ENCODE measurements at regions not wholly inside any gene's neighbourhood (a gene's known extent, or its start where the extent isn't known, plus 50 kb on each side); places are given as distances from the start of the nearest gene placed in this dataset.
"Not testable (repeated sequence)": the region's sequence is repeated elsewhere in the genome, so short reads cannot be mapped to it uniquely, and the experiment has no call there.

DNA sequence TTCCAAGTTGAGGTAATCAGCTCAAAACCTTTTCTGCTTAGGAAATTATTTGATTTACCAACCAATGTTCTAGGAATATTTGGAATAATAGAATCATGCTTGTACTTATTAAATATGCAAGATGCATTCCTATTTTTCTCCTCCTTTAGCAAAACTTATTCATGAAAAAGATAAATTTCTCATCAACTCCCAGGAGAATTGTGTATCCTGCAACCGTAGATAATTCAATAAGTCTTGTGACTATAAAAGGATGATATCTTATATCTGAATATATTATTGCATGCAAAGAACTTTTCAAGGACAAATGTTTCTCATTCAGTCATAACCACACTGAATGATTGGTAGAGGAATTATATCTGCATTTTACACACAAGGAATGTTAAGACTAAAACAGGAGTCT is 84.9 kb upstream of the CCNG1 start (continued):
- TF ChIP-seq, protein P1, sequence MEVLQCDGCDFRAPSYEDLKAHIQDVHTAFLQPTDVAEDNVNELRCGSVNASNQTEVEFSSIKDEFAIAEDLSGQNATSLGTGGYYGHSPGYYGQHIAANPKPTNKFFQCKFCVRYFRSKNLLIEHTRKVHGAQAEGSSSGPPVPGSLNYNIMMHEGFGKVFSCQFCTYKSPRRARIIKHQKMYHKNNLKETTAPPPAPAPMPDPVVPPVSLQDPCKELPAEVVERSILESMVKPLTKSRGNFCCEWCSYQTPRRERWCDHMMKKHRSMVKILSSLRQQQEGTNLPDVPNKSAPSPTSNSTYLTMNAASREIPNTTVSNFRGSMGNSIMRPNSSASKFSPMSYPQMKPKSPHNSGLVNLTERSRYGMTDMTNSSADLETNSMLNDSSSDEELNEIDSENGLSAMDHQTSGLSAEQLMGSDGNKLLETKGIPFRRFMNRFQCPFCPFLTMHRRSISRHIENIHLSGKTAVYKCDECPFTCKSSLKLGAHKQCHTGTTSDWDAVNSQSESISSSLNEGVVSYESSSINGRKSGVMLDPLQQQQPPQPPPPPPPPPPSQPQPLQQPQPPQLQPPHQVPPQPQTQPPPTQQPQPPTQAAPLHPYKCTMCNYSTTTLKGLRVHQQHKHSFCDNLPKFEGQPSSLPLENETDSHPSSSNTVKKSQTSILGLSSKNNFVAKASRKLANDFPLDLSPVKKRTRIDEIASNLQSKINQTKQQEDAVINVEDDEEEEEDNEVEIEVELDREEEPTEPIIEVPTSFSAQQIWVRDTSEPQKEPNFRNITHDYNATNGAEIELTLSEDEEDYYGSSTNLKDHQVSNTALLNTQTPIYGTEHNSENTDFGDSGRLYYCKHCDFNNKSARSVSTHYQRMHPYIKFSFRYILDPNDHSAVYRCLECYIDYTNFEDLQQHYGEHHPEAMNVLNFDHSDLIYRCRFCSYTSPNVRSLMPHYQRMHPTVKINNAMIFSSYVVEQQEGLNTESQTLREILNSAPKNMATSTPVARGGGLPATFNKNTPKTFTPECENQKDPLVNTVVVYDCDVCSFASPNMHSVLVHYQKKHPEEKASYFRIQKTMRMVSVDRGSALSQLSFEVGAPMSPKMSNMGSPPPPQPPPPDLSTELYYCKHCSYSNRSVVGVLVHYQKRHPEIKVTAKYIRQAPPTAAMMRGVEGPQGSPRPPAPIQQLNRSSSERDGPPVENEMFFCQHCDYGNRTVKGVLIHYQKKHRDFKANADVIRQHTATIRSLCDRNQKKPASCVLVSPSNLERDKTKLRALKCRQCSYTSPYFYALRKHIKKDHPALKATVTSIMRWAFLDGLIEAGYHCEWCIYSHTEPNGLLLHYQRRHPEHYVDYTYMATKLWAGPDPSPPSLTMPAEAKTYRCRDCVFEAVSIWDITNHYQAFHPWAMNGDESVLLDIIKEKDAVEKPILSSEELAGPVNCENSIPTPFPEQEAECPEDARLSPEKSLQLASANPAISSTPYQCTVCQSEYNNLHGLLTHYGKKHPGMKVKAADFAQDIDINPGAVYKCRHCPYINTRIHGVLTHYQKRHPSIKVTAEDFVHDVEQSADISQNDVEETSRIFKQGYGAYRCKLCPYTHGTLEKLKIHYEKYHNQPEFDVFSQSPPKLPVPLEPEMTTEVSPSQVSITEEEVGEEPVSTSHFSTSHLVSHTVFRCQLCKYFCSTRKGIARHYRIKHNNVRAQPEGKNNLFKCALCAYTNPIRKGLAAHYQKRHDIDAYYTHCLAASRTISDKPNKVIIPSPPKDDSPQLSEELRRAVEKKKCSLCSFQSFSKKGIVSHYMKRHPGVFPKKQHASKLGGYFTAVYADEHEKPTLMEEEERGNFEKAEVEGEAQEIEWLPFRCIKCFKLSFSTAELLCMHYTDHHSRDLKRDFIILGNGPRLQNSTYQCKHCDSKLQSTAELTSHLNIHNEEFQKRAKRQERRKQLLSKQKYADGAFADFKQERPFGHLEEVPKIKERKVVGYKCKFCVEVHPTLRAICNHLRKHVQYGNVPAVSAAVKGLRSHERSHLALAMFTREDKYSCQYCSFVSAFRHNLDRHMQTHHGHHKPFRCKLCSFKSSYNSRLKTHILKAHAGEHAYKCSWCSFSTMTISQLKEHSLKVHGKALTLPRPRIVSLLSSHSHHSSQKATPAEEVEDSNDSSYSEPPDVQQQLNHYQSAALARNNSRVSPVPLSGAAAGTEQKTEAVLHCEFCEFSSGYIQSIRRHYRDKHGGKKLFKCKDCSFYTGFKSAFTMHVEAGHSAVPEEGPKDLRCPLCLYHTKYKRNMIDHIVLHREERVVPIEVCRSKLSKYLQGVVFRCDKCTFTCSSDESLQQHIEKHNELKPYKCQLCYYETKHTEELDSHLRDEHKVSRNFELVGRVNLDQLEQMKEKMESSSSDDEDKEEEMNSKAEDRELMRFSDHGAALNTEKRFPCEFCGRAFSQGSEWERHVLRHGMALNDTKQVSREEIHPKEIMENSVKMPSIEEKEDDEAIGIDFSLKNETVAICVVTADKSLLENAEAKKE (CRISPR knock-in tag; IDR thresholded peaks at IDR 0.05) = no peak

- not testable (repeated sequence) for H3K27ac Mint-ChIP-seq; DNase-seq (ENCODE audit: low spot score); H3K79me2 ChIP-seq (replicated peaks; ENCODE audit: insufficient read depth); H3K4me3 ChIP-seq; H4K20me1 ChIP-seq (replicated peaks; ENCODE audit: insufficient read depth); H3F3A ChIP-seq (replicated peaks; ENCODE audit: low read depth); H3K36me3 Mint-ChIP-seq (ENCODE audit: low read depth); H3K27me3 ChIP-seq (ENCODE audit: insufficient read depth); H3K4me1 ChIP-seq (ENCODE audit: insufficient read depth); H3K27me3 Mint-ChIP-seq (ENCODE audit: insufficient read depth, low read depth, poor library complexity); H3K4me1 Mint-ChIP-seq; H2AFZ ChIP-seq; H3K4me2 ChIP-seq; ATAC-seq; H3K27ac ChIP-seq (ENCODE audit: low read depth); H3K4me3 Mint-ChIP-seq; H3K36me3 ChIP-seq (ENCODE audit: insufficient read depth)
- 0 out of 2 replicates have a peak, but pooled peaks cover 15% of the 10 kb centered on the region for H3K9me2 ChIP-seq (ENCODE audit: insufficient read depth)
- peaks cover 10% of the 10 kb centered on the region; the same call in 1 of the 3 replicates for H3K9me3 Mint-ChIP-seq
These were observed 81.6 kb upstream of the CCNG1 start for GRCh38 chr5:163355811-163356210.

DNA sequence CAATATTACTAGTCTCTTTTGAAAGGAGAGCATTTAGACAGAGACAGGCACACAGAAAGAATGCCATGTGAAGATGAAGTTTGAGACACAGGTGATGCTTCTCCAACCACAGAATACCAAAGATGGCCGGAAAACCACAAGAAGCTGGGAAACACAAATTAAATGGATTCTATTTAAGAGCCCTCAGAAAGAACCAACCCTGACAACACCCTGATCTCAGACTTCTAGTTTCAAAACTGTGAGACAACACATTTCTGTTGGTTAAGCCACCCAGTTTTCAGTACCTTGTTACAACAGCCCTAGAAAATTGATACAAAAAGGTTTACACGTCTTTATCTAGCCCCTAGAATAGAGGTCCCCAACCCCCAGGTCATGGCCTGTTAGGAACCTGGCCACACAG is 79.8 kb upstream of the CCNG1 start:
- H4K20me1 ChIP-seq (replicated peaks; ENCODE audit: insufficient read depth) = no peaks in the 10 kb centered on the region
- H3K4me1 ChIP-seq (ENCODE audit: insufficient read depth) = no peaks in the 10 kb centered on the region
- no peak overlapping the region for H3K4me3 ChIP-seq
- no peak overlapping the region for H2AFZ ChIP-seq
- DNase-seq (ENCODE audit: low spot score) = no peak
- ATAC-seq = no peak
- H3K27me3 ChIP-seq (ENCODE audit: insufficient read depth) = no peaks in the 10 kb centered on the region
- Mint-ChIP-seq H3K4me1 (no peaks in the 10 kb centered on the region), H3K9me3 (peaks cover 10% of the 10 kb centered on the region; the same call in 1 of the 3 replicates), H3K36me3 (ENCODE audit: low read depth) (peaks cover 7% of the 10 kb centered on the region; the same call in 1 of the 3 replicates), H3K4me3 (no peak overlapping the region), H3K27me3 (ENCODE audit: insufficient read depth, low read depth, poor library complexity) (no peaks in the 10 kb centered on the region), H3K27ac (no peak overlapping the region)
- H3F3A ChIP-seq (replicated peaks; ENCODE audit: low read depth) = no peaks in the 10 kb centered on the region
- H3K27ac ChIP-seq (ENCODE audit: low read depth) = no peak overlapping the region
- H3K36me3 ChIP-seq (ENCODE audit: insufficient read depth) = no peaks in the 10 kb centered on the region
- no peak overlapping the region for H3K4me2 ChIP-seq
- H3K9me2 ChIP-seq (ENCODE audit: insufficient read depth) = 0 out of 2 replicates have a peak, but pooled peaks cover 16% of the 10 kb centered on the region
- no peaks in the 10 kb centered on the region for H3K79me2 ChIP-seq (replicated peaks; ENCODE audit: insufficient read depth)
- TF ChIP-seq NANOG (IDR thresholded peaks at IDR 0.05; ENCODE audit: borderline replicate concordance) = no peak
- TF ChIP-seq STAT1 (IDR thresholded peaks at IDR 0.05; ENCODE audit: unreplicated experiment) = no peak
- TF ChIP-seq, protein P2, sequence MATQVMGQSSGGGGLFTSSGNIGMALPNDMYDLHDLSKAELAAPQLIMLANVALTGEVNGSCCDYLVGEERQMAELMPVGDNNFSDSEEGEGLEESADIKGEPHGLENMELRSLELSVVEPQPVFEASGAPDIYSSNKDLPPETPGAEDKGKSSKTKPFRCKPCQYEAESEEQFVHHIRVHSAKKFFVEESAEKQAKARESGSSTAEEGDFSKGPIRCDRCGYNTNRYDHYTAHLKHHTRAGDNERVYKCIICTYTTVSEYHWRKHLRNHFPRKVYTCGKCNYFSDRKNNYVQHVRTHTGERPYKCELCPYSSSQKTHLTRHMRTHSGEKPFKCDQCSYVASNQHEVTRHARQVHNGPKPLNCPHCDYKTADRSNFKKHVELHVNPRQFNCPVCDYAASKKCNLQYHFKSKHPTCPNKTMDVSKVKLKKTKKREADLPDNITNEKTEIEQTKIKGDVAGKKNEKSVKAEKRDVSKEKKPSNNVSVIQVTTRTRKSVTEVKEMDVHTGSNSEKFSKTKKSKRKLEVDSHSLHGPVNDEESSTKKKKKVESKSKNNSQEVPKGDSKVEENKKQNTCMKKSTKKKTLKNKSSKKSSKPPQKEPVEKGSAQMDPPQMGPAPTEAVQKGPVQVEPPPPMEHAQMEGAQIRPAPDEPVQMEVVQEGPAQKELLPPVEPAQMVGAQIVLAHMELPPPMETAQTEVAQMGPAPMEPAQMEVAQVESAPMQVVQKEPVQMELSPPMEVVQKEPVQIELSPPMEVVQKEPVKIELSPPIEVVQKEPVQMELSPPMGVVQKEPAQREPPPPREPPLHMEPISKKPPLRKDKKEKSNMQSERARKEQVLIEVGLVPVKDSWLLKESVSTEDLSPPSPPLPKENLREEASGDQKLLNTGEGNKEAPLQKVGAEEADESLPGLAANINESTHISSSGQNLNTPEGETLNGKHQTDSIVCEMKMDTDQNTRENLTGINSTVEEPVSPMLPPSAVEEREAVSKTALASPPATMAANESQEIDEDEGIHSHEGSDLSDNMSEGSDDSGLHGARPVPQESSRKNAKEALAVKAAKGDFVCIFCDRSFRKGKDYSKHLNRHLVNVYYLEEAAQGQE (IDR thresholded peaks at IDR 0.05; ENCODE audit: unreplicated experiment) = no peak
- no peak for TF ChIP-seq ZNF331 (CRISPR knock-in tag; IDR thresholded peaks at IDR 0.05; ENCODE audit: low read depth)
- TF ChIP-seq CREB1 (CRISPR knock-in tag; IDR thresholded peaks at IDR 0.05; ENCODE audit: low read depth) = no peak
- TF ChIP-seq JUNB (IDR thresholded peaks at IDR 0.05; ENCODE audit: unreplicated experiment) = no peak
- no peak for TF ChIP-seq ETS1 (IDR thresholded peaks at IDR 0.05)
- no peak for TF ChIP-seq ZNF114 (CRISPR knock-in tag; IDR thresholded peaks at IDR 0.05)
- TF ChIP-seq EZH2phosphoT487 (IDR thresholded peaks at IDR 0.05; ENCODE audit: unreplicated experiment) = no peak

All from GM23338 (cell line).